HG02610 (cell line): ENCODE measurements at regions not wholly inside any gene's neighbourhood (a gene's known extent, or its start where the extent isn't known, plus 50 kb on each side); places are given as distances from the start of the nearest gene placed in this dataset.
A peak's percentile ranks its signal among the peaks of the same experiment; 100 is the strongest.

Source experiments
- ATAC-seq: cut with Tn5 transposase; IDR thresholded peaks from one replicate; pipeline ENCODE4 v1.9.1; 2021; ENCODE audit warnings: mild to moderate bottlenecking, moderate library complexity; ENCODE audit not compliant: unreplicated experiment

DNA sequence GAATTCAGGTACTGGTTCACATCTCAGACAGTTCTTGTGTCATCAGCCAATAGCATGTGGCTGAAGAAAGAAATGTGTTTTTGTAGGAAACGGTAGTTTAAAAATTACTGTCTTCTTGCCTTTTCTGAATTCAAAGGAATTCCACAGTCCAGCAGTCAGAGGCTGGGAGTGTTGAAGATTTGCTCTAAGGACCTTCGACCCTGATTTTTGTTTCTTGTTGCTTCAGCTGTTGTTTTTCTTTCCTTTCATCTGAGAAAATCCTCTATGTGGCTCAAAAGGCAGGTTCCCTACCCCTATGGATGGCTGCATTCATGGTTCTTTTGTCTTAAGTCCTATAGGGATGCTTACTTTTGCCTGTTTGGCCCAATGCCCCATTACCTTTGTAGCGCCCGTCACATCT lies 304.9 kb downstream of the TMEM167A start:
- ATAC-seq = no peak

DNA sequence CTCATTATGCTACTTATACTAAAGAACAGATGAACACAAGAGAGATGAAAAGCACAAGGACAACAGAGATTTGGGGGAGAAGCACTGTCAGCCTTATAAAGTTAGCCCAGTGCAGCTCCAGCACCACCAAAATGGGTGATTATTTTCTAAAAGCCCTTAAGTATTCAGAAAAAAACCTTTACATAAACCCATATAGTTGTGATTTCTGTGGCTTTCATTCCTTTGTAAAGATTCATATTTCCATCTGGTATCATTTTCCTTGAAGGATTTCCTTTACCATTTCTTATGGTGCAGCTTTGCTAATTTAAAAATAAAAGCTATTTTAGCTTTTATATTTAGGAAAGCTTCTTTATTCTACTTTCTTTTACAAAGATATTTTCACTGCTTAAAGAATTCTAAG lies 311.0 kb downstream of the TMEM167A start:
- ATAC-seq = no peak

DNA sequence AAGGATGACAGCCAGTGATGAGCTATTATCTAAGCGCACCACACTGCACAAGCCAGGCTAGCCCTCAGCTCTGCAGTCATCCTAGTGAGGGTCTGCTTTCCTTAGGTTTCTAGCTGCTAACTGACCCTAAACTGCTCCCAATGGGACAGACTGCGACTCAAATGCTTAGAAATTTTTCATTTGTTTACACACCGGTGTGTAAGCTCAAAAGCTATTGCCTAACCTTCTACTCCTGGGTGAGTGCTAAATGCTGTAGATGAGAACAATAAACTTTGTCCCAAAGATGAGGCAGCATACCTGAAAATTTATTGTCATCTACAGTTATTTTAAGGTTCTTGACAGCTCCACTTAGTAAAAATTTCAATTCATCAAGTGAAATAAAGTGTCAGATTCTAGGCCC lies 311.4 kb downstream of the TMEM167A start:
- no peak for ATAC-seq

DNA sequence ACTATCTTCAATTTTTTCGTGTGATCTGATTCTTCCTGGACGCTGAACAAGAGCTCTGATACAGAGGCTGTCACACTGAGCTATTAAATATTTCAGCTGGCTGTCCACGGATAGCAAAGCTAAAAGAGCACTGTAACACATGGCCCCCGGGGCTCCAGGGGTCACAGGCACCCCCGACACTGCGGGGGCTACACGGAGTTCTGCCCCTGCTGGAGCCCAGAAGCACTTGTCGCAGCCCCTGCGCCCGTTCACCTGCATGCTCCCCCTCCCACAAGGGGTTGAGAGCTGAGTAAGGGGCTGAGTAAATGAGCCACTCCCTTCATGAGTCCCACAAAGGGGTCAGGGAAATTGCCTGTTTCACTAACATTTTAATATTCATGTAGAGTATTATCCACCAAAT lies 316.3 kb downstream of the TMEM167A start:
- ATAC-seq = no peak

DNA sequence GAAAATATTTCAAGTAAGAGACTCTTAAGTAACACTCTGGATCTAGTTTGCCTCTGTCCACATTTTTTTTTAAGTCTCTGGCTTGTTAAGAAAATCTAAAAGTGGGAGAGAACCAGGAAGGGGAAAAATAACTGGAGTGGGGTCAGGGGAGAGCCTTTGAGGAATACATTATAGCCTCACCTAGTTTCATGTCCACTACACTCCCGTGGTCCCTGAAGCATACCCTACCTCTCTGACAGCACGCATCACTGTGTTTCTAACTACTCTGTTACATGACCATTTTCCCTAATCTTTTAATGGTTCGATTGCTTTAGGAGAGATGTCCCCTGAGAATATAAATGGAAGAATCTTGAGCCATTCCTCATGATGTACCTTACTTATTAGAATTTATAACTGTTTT lies 318.3 kb downstream of the TMEM167A start:
- no peak for ATAC-seq

DNA sequence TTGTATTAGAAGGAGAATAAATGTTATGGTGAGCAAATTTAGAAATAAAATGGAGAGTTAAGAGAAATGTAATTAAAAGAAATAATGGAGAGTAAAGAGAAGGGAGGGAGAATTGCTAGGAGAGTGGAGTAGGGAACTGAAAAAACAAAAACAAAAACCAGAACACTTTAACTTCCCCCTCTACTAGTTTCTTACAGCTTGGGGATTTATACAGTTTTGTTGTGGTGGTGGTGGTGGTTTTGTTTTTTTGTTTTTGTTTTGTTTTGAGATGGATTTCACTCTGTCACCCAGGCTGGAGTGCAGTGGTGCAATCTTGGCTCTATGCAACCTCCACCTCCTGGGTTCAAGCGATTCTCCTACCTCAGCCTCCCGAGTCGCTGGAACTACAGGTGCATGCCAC lies 322.4 kb downstream of the TMEM167A start:
- ATAC-seq = peak; percentile 96

DNA sequence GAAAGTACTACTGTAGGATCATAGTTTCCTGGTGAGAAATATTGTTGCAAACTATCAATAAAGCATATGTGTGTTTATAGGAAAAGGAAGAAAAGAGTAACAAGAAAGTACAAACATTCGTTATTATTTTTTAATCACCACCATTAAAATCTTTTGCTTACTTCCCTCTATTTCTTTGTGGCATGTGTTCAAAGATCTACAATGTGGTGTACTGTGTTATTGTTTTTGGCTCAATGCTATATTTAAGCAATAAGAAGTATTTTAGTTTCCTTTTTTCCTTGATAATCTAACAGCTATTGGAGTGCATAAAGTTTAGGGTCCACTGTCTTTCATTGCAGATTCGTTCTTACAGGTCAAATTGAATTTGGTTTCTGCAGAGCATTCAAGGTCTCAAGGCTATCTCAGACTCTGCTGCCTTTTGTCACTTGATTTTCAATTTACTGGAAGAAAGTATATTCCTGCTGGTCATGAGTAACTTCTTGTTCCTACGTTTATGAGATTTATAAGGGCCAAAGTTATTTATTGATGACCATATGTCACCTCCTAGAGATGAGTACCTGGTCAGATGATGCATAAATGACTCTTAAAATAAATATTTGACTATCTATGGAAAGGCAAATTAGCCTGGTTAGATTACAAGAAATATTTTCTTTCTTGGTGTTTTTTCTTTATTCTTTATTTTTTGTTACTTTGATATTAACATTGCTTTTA lies 323.0 kb downstream of the TMEM167A start:
- no peak for ATAC-seq

DNA sequence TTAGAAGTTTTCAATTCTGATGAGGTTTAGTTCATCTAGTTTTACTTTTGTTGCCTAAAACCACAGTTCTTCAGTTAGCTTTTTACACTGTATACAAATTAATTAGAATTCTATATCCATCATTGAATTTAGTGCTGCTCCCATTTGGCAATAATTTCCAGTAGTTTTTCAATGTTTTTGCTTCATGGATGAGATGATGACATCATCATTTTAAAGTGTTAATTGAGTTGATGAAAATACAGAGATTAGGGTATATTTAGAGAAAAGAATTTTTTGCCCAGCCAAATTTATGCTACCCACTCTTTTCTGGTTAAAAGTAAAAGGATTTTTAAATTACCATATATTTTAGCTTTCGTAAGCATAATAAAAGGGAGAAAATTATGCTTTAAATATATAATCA lies 323.8 kb downstream of the TMEM167A start:
- ATAC-seq = no peak

DNA sequence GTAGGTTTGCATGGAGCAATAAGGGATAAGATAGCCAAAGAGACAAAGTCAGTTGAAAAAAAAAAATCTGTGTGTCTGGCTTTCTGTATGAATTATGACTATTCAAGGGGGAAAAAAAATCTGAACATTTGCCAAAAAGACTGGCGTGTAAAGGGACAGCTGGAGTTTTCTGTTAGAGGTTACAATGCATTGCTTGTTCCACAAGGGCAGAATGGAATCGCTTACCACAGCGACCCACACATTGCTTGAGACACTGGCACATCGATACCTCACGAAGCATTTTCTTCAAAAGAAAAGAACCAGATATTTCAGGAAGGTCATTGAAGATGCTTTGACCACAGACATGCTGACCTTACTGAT lies 327.8 kb downstream of the TMEM167A start:
- no peak for ATAC-seq

DNA sequence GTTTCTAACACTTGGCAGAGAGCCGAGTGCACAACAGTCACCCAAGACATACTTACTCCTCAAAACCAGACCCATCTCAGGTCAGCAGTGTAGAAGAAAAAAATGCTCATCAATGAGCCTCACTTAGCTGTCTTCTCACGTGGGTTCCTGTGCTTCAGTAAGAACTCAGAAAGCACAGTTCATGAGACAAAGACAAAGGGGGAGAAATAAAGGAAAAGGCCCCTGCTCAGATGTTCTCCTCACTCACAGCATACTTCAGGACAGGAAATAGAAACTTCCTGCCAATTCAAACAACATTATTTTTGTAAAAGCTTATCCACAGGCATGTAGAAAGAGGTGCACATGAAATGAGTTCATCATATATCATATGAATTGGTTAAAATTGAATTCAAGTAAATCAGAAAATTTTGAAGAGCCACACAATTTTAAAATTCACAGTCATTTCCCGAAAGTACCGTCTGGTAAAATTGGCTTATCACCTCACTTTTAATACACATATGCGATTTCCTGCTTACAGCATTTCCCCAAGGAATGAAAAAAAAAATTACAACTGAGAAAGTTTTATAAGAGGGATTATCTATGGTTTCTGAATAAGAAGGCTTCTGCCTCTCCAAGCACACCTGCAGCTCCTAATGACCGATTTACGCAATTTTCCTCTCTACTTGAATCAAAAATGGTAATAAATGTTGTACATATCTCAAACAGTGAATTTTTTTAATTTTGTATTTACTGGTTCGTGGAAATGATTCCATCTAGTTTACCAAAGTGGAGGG lies 328.3 kb downstream of the TMEM167A start:
- ATAC-seq = no peak

DNA sequence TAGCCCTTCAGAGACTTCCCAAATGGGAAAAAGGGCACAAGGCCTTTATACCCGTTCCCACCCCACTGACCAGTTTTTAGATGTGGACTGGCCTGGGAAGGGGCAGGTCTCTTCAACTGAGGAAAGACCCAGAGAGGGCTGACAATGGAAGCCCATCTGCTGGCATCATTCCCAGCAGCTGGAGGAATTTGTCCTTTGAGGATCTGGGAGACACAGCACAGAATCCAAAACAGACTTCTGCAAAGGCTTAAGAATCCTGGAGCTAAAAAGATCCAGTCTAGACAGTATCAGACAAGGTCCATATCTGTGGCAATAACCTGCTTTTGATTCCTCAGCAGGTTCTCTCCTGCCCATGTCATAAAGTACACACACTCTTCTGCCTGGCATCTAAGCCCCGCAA lies 329.2 kb downstream of the TMEM167A start:
- no peak for ATAC-seq

DNA sequence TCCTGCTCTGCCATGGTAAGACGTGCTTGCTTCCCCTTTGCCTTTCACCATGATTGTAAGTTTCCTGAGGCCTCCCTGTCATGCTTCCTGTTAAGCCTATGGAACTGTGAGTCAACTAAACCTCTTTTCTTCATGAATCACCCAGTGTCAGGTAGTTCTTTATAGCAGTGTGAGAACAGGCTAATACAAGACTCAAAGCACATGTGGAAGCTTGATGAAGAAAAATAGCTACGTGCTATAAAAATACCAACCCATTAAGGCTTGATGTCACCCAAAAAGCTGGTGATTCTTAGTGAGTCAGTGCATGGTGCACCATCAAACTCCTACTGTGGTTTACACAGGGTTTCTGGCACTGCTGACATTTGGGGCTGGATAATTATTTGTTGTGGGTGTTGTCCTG lies 332.2 kb downstream of the TMEM167A start:
- no peak for ATAC-seq

DNA sequence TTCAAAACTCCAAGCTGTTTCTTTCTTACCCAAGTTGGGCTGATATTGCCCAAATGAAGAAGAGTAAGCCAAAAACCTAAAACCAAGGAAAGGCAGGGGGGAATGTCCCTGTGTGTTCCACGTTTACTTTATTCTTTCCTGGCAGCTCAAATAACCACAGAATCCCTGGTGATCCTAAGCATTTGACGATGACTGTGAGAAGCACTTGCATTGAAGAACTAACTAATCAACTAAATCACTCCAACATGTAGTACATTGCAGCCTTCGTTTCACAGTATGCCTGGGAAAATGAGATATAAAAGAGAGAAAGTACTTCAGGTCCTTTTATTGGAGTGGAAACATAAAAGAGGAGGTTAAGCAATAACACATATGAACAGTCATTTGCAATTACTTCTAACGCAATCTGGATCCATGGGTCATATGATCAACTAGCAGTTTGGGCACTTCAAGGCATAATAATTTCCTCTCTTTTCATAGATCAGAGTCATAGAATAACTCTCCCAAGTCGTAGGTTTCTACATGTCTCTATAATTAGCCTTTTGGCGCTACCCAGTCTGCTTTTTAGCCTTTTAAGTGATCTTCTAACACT lies 338.4 kb downstream of the TMEM167A start:
- ATAC-seq = no peak

DNA sequence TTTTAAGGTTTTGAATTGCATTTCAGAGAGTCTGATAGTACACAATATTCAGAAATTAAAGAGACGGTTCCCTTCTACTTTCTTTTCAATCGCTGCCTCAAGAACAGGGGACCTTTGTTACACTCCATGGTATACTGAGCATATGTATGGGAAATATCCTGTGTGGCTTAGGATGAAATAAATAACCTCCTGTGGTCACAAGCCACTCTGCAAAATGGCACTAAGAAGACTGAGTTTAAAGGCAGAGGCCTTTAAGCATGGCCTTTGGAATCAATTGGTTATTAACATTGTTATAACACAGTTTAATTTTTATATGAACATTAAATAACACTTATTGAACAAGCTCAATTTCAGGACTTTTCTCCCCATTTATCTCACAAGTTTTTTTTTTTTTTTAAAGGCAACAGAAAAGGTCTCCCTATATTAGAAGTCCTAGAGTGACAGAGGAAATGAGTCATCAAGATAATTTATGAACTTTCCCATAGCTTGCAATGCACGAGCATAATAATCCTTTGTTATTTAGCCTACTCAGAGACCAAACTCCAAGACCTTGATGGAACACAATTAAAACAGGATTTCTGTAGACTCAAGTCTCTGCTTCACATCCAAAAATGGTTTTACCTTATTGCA lies 341.9 kb downstream of the TMEM167A start:
- ATAC-seq = no peak

DNA sequence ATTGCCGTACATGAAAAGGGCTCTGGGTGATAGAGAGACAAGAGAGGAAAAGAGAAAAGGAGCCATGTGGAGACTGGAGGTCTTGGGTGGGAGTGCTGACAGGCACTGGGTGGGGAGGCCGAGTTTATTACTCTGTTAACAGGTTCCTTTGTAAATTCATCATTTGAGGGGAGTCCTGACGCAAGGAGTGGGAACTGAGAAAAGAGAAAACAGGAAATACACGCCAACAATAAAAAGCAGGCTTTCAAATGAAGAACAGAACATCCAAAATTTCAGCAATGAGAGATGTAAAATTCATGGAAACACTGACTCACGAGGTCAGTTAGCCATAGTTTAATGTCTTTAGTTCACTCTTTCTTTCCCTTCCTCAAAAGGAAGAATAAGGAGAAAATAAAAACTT lies 342.8 kb downstream of the TMEM167A start:
- no peak for ATAC-seq

DNA sequence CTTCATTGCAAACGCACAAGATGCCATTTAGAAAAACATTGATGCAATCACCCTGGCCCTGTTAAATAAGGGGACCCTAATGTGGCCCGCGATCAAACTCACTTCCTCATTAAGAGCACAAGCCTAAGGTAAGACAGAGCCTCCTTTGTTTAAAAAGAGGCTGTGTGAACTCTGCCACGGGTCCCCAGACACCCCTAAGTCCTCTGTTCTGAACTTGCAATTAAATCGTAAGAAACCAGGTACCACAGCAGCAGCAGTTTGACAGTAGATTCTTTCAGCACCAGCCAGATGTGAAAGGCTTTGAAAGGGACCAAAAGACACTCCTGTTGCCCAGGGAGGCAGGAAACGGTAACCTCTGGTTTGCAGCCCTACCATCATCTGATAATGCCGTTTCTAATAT lies 346.3 kb downstream of the TMEM167A start:
- no peak for ATAC-seq

DNA sequence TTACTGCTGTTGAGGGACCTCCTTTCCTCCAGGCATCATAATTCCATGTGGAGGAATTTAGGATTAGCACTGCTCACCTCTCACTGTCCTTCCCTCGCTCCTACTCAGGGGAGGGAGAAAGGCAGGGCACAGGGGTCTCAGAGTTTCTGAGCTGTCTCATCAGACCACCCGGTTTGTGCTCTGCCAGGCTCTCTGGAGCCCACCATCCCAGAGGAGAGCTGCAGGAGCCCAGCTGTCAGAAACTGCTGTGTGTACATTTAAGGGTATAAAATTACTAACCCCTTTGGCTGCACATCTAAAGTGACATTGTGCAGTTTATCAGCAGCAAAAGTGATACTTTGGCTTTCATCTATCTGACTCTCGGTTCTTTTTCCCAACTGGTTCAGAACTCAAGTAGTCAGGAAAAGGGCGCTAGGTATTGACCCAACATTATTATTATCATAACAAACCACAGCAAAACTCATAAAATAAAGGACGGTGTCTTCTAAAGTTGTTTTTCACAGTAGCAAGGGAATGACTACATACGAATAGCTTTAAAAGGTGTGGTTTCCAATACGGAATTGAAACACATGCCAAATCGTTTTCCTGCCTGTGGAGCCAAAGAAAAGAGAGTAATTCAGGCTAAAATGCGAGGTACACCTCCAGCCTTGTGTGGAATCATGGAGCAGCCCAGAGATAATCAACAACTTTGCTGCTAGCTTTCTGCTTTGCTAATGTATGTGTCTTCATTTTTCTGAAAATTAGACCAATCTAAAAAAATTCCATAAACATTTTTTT lies 348.1 kb downstream of the TMEM167A start:
- no peak for ATAC-seq

DNA sequence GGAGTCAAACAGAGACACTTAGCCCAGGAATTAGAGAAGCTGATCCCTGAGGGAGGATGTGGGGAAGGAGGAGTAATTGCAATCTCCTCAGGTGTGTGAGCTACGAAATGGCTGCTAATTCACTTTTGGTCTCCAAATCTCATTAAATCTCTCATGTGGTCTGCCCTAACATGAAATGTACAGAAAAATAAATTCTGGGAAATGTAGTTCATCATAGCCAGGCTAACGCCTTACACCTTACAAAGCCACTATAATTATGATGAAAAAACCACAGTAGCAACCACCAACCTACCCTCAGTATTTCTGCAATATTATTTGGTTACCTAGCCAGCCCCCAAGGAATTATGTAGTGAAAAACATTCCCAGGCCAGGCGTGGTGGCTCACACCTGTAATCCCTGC lies 354.0 kb downstream of the TMEM167A start:
- no peak for ATAC-seq

DNA sequence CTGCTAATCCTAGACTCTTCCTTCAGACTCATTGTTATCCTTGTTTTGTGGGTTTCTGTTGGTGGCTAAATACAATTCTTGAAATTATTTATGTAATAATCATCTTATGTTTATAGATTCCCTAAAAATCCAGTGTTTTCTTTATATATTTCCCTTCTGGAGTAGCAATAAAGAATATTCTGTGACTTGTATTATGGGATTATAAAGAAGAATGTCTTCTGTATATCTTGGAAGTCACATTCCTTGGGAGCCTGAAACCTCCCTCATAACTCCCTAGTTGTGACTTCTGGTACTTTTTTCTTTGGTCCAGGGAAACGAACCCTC lies 356.1 kb downstream of the TMEM167A start:
- no peak for ATAC-seq

DNA sequence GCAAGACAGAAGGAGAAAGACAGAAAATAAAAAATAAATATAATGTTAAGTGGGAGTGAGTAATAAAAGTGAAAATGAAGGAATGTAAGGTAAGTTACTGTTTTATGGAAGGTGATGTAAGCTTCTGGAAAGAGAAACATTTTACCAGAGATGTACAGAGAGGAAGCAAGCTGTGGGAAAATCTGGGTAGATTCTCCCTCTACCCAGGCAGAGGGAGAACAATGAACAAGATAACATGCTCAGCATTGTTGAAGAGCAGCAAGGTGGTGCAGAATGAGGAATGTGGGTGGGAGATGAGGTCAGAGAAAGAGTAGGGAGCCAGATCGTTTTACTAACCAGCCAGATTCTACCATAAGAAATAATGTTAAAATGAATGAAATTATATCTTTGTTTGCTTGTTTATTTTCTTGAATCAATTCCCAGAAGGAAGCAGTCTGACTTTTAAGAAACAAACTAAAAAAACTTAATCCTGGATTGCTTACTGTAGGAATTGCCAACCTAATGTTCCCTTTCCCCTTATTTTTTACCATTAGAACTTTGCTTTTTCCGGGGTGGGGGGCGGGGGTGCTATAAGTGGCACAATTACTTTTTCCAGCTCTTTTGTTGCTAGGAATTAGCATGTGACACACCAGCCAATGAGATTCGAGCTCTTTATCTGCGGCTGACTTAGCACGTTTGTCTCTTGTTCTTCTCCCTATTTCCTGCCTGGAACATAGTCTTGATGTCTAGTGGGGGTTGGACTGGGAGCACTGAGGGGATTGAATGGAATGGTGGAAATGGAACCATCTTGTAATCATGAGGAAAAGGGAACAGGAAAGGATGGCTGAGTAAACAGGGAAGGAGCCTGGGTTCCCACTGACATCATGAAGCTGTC lies 356.7 kb downstream of the TMEM167A start:
- no peak for ATAC-seq
